GM21381 (cell line): ENCODE measurements at regions not wholly inside any gene's neighbourhood (a gene's known extent, or its start where the extent isn't known, plus 50 kb on each side); places are given as distances from the start of the nearest gene placed in this dataset.

Experiments
- ATAC-seq: cut with Tn5 transposase; IDR thresholded peaks from one replicate; pipeline ENCODE4 v1.9.1; 2021; ENCODE audit warnings: mild to moderate bottlenecking, moderate library complexity; ENCODE audit not compliant: unreplicated experiment

- ATAC-seq: no peak
These were observed 376.9 kb downstream of the PPP3CA start for GRCh38 chr4:100970414-100970813.

- ATAC-seq: no peak
These were observed 377.4 kb downstream of the PPP3CA start for GRCh38 chr4:100969925-100970324.

- ATAC-seq: no peak
These were observed 379.3 kb downstream of the PPP3CA start for GRCh38 chr4:100968046-100968445.

DNA sequence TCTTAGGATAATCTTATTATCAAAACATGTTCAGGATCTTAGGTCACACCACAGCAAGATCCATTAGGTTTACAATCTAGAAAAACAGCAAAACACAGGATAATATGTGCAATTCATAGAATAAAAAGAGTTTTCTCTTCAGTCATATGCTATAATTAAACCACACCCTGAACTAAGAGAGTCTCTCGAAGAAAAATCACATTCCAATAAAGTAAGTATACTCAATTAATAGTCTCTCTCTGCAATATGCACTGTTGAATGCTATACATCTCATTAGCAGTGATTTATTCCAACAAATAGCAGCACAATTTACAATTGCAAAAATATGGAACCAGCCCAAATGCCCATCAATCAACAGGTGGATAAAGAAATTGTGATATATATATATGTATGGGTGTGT, 383.7 kb downstream of the PPP3CA start:
- ATAC-seq: no peak

DNA sequence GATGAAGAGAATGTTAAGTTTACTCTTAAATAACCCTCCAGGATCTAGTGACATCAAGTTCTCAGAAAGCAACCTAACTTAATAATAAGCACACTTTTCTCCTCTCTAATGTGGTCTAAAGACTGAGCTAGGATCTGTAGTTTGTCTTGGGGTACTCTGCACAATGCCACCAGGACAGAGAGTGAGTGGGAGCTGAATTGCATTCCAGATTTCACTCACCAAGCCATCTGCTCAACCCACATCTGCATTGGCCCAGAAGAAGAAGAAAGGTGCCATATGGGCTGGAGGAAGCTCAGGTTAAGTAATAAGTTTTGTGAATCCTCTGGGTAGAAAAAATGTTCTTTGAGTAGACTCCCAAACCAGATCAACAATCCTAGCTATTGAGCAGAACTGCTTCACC, 384.6 kb downstream of the PPP3CA start:
- no peak for ATAC-seq

DNA sequence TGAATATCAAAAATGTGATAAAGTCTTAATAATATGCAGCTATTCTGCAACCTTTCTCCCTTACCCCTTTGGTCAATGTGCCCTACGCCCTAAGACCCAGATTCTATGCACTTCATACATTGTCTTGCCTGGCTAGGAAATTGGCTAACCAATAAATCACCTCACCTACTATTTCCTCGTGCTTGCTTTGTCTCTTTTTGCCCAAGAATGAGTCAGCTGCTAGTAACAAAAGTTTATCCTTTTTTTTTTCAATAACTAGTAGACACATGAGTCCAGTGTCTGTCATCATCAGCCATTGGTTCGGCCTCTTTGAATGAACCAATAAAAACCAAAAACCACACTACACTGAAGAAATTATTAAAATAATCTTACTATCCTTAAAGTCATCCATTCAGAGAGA, 387.1 kb downstream of the PPP3CA start:
- no peak for ATAC-seq

DNA sequence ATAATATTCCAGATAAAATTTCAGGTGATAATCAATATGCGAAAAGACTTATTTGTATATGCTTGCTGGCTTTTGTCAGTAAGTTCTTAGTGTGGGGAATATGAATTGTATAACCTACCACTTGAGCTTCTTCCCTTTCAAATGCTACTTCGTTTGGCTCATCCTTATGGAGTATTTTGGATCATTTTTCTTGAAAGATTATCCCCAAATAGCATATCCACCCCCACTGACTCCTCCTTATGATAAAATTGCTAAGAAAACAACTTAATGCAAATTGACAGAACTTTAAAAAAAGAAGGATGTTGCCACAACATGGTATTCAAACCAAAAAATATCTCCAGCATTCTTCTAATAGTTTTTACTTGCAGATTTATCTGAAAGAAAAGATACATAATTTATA, 393.3 kb downstream of the PPP3CA start:
- ATAC-seq: no peak

GRCh38 chr4:100953616-100954015, 393.7 kb downstream of the PPP3CA start:
- no peak for ATAC-seq

GRCh38 chr4:100952590-100952989, 394.7 kb downstream of the PPP3CA start:
- no peak for ATAC-seq

GRCh38 chr4:100949350-100949935, 397.9 kb downstream of the PPP3CA start:
- ATAC-seq: no peak

- ATAC-seq: no peak
These were observed 398.4 kb downstream of the PPP3CA start for GRCh38 chr4:100948911-100949310.

DNA sequence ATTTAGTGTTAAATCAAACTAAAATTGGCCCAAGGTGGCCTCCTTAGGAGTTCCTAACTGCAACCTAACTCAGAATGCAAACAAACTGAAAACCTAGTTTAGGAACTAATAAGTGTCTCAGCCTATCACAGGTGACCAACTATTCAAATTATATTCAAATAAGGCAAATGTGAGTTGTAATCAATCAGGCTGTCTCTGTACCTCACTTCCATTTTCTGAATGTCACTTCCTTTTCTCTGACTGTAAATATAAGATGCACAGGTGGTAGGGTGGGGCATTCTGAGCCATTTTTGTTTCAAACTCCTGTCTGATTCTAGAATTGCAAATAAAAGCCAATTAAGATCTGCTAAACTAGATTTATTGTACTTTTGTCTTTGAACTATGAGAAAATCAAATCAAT, 401.5 kb downstream of the PPP3CA start:
- ATAC-seq: no peak

GRCh38 chr4:100938698-100939097, 408.6 kb downstream of the PPP3CA start:
- ATAC-seq: no peak

GRCh38 chr4:100936661-100937375, 410.5 kb downstream of the PPP3CA start:
- ATAC-seq: no peak

- no peak for ATAC-seq
These were observed 412.2 kb downstream of the PPP3CA start for GRCh38 chr4:100935090-100935489.

DNA sequence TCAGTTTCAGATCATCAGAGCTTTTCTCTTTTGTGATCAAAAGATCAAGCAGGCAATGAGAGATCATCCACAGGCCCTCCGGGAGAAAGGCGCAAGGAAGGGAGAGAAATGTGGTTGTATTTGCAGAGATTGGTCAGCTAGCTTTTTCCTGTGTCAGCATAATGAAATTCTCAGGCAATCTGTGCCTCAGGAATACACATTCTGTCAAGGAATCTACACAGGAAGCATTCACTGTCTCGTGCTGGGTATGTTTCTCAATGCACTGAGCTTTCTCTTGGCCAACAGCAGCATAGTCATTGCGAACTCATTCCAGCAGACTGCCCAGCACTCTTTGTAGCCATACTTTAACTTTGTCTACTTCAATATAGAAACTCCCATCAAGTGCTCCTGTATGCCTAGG, 413.7 kb downstream of the PPP3CA start:
- no peak for ATAC-seq

DNA sequence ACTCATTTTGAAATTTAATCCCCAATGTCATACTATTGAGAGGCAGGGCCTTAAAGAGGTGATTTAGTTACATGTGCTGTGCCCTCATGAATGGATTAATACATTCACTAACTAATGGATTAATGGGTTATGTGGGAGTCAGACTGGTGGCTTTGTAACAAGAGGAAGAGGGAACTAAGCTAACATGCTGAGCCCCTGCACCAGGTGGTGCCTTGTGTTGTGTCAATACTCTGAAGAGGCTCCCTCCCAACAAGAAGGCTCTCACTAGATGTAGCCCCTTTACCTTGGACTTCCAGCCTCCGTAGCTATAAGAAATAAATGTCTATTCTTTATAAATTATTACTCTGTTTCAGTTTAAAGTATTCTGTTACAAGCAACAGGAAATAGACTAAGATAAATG, 411.9 kb upstream of the EMCN start:
- ATAC-seq: no peak

GRCh38 chr4:100929135-100929534, 411.3 kb upstream of the EMCN start:
- no peak for ATAC-seq

GRCh38 chr4:100926039-100926717, 408.4 kb upstream of the EMCN start:
- no peak for ATAC-seq

- no peak for ATAC-seq
These were observed 395.9 kb upstream of the EMCN start for GRCh38 chr4:100913685-100914084.

- ATAC-seq: no peak
These were observed 390.7 kb upstream of the EMCN start for GRCh38 chr4:100908540-100908939.
